ENCODE measurements at regions not wholly inside any gene's neighbourhood (a gene's known extent, or its start where the extent isn't known, plus 50 kb on each side); places are given as distances from the start of the nearest gene placed in this dataset.

- H3K4me2 ChIP-seq (ENCODE audit: low read length), result no peak overlapping the region
- H2AFZ ChIP-seq (ENCODE audit: low read depth, low read length), result no peak overlapping the region
- no peaks in the 10 kb centered on the region for H3K36me3 ChIP-seq (ENCODE audit: insufficient read depth, low read length)
- no peak overlapping the region for H3K4me3 ChIP-seq (ENCODE audit: low read length)
- H3K27me3 ChIP-seq (ENCODE audit: insufficient read depth, low read depth, low read length), result no peaks in the 10 kb centered on the region
- no peak overlapping the region for H3K27ac ChIP-seq (ENCODE audit: low read length)
- H3K9ac ChIP-seq (ENCODE audit: low read length), result no peak overlapping the region
- H4K20me1 ChIP-seq (ENCODE audit: insufficient read depth), result no peaks in the 10 kb centered on the region
- no peaks in the 10 kb centered on the region for H3K9me2 ChIP-seq (ENCODE audit: insufficient read depth, low read length)
- H3K9me3 ChIP-seq (ENCODE audit: low read length), result no peaks in the 10 kb centered on the region
- TF ChIP-seq EP300 (conservative IDR thresholded peaks at IDR 0.05; ENCODE audit: poor library complexity, severe bottlenecking), result no peak
- TF ChIP-seq REST (IDR thresholded peaks at IDR 0.05; ENCODE audit: borderline replicate concordance), result no peak
- no peak for TF ChIP-seq MXI1 (conservative IDR thresholded peaks at IDR 0.05; ENCODE audit: poor library complexity, severe bottlenecking)
- TF ChIP-seq EZH2 (IDR thresholded peaks at IDR 0.05; ENCODE audit: borderline replicate concordance, insufficient read depth, low read length, poor library complexity, severe bottlenecking), result no peak
- TF ChIP-seq TAF1 (IDR thresholded peaks at IDR 0.05; ENCODE audit: low read depth), result no peak
- no peak for TF ChIP-seq SMC3 (conservative IDR thresholded peaks at IDR 0.05; ENCODE audit: poor library complexity)
- TF ChIP-seq POLR2AphosphoS5 (IDR thresholded peaks at IDR 0.05), result no peak
- no peak for TF ChIP-seq CTCF (IDR thresholded peaks at IDR 0.05; ENCODE audit: poor library complexity, severe bottlenecking)
- no peak for TF ChIP-seq RAD21 (conservative IDR thresholded peaks at IDR 0.05)
- no peaks in the 10 kb centered on the region for H3K79me2 ChIP-seq (replicated peaks; ENCODE audit: insufficient read depth, low read length)
- H3F3A ChIP-seq (ENCODE audit: insufficient read depth, low read length, poor library complexity, severe bottlenecking), result no peaks in the 10 kb centered on the region
Measured at GRCh38 chr20:10802236-10802635, 128.4 kb upstream of the JAG1 start.

- Histone ChIP-seq H3K79me2 (replicated peaks; ENCODE audit: insufficient read depth, low read length) (no peaks in the 10 kb centered on the region), H3K4me2 (ENCODE audit: low read length) (no peak overlapping the region), H3K9me2 (ENCODE audit: insufficient read depth, low read length) (no peaks in the 10 kb centered on the region), H3K36me3 (ENCODE audit: insufficient read depth, low read length) (no peaks in the 10 kb centered on the region), H3K9ac (ENCODE audit: low read length) (no peak overlapping the region), H3K9me3 (ENCODE audit: low read length) (no peaks in the 10 kb centered on the region), H3K27ac (ENCODE audit: low read length) (no peak overlapping the region), H4K20me1 (ENCODE audit: insufficient read depth) (no peaks in the 10 kb centered on the region), H3F3A (ENCODE audit: insufficient read depth, low read length, poor library complexity, severe bottlenecking) (no peaks in the 10 kb centered on the region), H2AFZ (ENCODE audit: low read depth, low read length) (no peak overlapping the region), H3K27me3 (ENCODE audit: insufficient read depth, low read depth, low read length) (no peaks in the 10 kb centered on the region), H3K4me3 (ENCODE audit: low read length) (no peak overlapping the region)
- TF ChIP-seq TAF1 (IDR thresholded peaks at IDR 0.05; ENCODE audit: low read depth), result no peak
- TF ChIP-seq SMC3 (conservative IDR thresholded peaks at IDR 0.05; ENCODE audit: poor library complexity), result no peak
- no peak for TF ChIP-seq EP300 (conservative IDR thresholded peaks at IDR 0.05; ENCODE audit: poor library complexity, severe bottlenecking)
- TF ChIP-seq POLR2AphosphoS5 (IDR thresholded peaks at IDR 0.05), result no peak
- TF ChIP-seq CTCF (IDR thresholded peaks at IDR 0.05; ENCODE audit: poor library complexity, severe bottlenecking), result no peak
- no peak for TF ChIP-seq MXI1 (conservative IDR thresholded peaks at IDR 0.05; ENCODE audit: poor library complexity, severe bottlenecking)
- no peak for TF ChIP-seq REST (IDR thresholded peaks at IDR 0.05; ENCODE audit: borderline replicate concordance)
- TF ChIP-seq RAD21 (conservative IDR thresholded peaks at IDR 0.05), result no peak
- TF ChIP-seq EZH2 (IDR thresholded peaks at IDR 0.05; ENCODE audit: borderline replicate concordance, insufficient read depth, low read length, poor library complexity, severe bottlenecking), result no peak
Measured at GRCh38 chr20:10805764-10806163, 132.0 kb upstream of the JAG1 start.

All from neural cell (in vitro differentiated cells).